Right lobe of liver (tissue), 4 donors: ENCODE measurements at regions not wholly inside any gene's neighbourhood (a gene's known extent, or its start where the extent isn't known, plus 50 kb on each side); places are given as distances from the start of the nearest gene placed in this dataset.

ENCODE experiments used
- CTCF ChIP-seq, 4 donors: fragments of 200-600 bp in 3 of 4; fragments of 450-650 bp in 1 of 4; IDR thresholded peaks; one replicate each; pipeline versions ENCODE4 v1.5.1 to v1.8.0; 2016 to 2022; ENCODE audit warnings: antibody characterized with exemption in 4 of 4, mild to moderate bottlenecking in 2 of 4
- POLR2A ChIP-seq: fragments of 450-650 bp; IDR thresholded peaks from one replicate; pipeline ENCODE4 v1.6.1; 2017; ENCODE audit warnings: antibody characterized with exemption, mild to moderate bottlenecking
- donor health status: DM: no; HTN: no; CAD: no.
- donor health status: DM: no; HTN: no; CAD: no.
- donor health status: DM: no; HTN: yes; CAD: no.

DNA sequence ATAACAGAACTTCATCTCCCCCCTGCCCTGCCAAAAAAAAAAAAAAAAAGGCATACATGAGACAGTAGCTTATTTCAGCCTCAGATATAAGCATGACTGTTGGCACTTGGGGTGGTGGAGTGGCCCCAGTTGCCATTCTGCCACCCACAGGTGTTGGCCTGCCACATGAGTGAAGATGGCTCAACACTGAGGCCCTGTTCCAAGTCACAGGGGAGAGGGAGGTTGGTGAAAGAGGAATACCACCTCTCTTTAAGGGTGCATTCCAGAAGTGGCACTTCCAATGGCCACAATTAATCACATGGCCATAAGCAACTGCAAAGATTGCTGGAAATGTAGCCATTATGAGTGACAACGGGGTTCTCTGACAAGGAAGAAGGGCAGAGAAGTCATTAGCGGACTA is 61.9 kb upstream of the JARID2 start:
- TF ChIP-seq CTCF (IDR thresholded peaks at IDR 0.05) (no peak), POLR2A (no peak)
